Stimulated activated CD4-positive, alpha-beta T cell treated with anti-CD3 and anti-CD28 coated beads, Interleukin-4, amount 100 ng/mL, for 4 hours (primary cell): ENCODE measurements at regions not wholly inside any gene's neighbourhood (a gene's known extent, or its start where the extent isn't known, plus 50 kb on each side); places are given as distances from the start of the nearest gene placed in this dataset.
"Not testable (repeated sequence)": the region's sequence is repeated elsewhere in the genome, so short reads cannot be mapped to it uniquely, and the experiment has no call there.

Source experiments
- DNase-seq, 2 experiments: peaks; one replicate each; pipeline ENCODE4 v3.0.0-alpha.2; 2020

DNA sequence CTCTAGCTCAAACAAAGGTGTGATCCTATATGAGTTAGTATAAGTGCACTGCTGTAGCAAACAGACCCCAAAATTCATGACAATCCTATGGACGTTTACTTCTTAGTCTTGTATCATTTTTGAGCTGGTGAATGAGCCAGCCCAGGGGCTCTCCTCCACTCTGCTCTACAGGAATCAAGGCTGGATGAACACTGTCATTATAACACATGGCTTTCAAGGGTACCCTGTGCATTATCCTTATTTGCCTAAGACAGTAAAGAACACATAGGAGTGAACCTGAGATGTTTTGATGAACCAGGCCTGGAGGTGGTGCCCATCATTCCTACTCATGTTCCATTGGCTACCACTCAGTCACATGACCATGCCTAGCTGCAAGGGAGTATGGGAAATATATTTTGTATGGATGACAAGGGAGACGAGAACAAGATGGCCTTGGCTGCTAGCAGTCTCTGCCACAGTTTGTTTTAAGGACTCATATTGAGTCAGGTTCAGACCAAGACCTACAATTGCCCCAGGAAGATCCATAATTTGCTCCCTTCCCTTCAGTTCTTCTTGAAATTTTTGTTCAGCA, 107.4 kb upstream of the HES1 start:
- DNase-seq, result no peak

DNA sequence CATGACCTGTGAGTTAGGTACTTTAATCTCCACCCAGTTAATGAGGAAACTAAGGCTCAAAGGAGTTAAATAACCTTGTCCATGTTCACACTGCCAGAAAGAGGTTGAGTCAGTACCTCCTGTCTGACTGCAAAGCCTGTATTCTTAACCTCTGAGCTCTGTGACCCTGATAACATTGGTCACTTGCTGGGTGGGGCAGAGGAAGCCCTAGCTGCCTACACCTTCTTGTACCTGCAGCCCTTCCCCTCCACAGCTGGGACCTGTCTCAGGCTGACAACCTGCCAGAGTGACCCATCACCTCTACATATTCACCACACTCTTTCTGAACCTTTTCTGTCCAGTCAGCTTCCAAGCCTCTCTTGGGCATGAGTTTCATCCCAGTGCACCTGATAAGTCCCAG, 106.1 kb upstream of the HES1 start:
- no peak for DNase-seq

DNA sequence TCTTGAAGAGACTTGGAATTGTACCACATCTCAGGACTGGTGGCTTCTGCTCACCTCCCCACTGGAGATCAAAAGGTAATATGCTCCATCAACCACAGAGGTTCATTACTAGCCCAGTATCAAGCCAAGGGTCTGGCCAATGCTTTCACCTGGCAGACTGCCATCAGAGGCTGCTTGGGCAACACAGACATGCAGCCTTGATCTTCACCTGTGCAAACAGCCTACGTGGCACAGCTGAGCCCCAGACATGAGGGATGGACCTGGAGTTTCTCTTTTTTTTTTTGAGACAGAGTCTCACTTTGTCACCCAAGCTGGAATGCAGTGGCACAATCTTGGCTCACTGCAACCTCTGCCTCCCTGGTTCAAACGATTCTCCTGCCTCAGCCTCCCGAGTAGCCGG, 105.6 kb upstream of the HES1 start:
- no peak for DNase-seq

DNA sequence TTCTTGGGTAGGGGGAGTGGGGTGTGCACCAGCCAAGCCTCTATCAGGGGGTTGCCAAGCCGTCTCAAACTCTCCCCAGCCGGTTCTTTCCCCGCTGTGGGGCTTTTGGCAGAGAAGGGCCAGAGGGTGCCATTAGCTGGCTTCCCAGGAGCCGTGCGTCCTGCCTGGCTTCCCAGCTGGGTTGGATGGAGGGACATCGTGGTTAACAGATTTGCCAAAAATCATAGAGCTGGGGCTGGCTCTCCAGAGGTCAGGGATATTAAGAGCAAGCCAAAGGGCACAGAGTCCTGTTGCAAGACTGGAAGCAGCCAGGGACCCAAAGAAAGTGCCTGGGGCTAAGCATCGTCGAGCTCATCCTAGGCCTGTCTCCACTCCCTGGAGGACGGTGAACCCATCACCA, 104.6 kb upstream of the HES1 start:
- DNase-seq, result no peak

DNA sequence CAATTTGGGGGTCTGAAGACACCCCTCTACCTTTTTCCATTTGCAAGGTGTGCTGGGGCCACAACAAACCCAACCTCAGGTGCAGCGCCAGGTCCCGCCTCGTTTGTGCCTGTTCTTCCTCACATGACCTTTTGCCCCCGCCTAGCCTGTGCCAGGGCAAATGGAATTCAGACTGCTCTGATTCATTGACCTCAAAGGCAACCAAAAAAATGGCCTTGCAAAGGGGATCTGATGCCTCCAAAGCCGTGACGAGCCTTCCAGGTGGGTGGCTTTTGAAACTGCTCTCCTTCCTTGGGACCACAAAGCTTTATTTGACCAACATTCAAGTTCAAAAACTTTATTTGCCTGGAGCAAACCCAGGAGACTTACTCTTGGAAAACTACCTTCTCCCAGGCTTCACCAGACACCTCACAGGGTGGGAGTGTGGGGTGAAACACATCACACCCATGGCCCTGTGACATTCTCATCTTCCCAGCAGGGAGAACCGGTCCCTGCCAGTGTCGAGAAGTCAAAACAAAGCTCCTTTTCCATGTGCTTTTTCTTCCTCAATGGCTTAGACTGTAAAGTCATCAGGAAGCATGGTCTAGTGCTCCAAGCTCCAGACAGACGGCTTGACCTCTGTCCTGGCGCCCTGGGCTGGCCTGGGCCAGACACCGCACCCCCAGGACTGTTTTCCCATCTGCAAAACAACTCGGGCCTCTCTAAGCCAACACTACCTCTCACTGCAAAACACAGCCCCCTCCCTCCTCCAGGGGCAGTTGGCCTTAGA, 103.9 kb upstream of the HES1 start:
- DNase-seq, result no peak

DNA sequence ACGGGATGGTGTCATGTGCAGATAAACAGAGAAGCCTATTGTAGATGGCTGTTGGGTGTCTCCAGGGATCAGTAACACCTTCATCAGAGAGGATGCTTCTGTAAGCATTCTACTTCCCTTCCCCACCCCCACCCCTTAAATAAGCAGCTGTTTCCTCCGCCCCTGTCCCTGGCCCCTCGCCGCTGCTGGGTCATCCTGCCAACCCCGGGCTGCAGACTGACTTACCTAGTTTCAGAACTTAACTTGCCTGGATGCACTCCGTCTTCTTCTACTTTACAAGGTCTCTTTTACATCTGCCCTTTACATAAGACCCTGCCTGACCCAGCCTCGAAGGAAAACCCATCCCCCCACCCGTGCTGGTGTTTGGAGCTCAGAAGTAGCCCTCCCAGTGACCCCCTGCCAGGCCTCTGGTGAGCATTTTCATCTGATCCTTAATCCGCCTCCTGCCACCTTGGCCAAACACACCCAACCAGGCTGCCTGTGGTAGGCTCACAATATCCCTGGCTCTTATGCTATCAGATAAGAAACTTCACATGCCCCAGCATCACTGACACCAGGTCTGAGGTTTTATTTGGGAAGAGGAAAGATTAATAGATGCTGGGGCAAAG, 103.0 kb upstream of the HES1 start:
- DNase-seq, result no peak

DNA sequence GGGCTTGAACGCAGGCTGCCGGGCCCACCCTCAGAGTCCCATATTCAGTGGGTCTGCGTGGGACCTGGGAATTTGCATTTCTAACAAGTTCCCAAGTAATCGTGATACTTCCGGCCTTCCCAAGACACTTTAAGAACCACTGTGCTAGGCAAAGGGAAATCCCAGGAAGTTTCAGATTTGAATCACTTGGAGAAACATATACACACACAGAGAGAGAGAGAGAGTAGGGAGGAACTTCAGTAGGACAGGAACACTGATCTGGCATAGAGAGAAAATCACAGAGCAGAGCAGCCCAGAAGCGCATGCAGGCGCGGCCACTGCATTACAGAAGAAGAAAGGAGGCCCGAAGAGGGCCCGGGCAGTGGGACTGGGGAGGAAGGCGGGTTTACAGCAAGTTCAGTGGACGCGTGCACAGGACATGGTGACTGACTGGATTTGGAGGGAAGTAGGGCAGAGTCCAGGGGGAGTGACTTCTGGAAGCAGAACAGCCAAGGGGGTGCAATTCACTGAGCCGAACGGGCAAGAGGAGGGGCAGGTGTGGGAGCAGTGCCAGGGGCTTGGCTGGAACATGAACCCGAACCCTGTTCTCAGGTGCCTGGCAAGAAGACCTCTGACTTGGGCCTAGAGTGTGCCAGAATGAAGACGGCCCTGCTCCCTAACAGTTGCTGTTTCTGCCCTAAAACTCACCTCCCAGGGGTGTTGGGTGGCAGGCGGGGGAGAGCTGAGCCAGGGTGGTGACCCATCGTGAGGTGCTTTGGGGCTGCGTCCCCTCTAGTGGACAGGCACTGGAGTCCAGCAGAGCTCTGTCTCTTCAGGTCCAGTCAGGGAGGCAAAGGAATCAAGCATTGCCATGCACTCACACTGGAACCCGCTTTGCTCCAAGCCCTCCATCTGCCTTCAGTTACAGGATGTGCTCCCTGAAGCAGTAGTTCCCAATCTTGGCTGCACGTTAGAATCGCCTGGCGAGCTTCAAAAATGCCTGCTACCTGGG, 101.3 kb upstream of the HES1 start:
- DNase-seq, result no peak

DNA sequence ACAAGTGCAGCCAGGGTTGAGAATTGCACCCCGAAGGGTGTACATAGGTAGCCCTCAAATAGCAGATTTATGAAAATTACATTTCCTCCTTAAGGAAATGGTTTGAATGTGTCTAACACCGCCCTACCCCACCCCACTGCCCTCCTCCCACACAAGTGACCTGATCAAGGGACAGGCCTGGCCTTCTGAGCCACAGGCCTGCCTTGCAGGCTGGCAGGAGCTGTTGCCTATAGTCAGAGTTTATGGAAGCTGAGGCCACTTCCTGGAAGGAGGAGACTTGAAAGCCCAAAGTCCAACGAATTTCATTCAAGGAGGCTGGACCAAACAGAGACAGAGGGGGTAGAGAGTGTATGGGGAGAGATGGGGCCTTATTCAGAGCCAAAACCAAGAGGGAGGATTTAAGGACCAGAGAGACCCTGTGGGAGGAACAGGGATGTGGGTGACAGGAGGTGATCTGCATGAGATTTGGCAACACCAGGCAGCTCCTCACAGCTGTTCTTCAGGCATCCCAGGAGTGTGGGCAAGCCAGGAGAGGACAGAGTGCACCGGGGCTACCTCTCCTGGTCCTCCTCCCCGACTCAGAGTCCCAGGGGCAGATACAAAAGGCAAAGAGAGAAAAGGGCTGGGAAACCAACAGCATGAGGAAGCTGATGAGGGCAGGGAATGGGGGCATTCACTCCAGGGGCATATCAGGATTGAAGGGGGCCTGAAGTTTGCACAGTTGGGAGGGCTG, 100.4 kb upstream of the HES1 start:
- no peak for DNase-seq

DNA sequence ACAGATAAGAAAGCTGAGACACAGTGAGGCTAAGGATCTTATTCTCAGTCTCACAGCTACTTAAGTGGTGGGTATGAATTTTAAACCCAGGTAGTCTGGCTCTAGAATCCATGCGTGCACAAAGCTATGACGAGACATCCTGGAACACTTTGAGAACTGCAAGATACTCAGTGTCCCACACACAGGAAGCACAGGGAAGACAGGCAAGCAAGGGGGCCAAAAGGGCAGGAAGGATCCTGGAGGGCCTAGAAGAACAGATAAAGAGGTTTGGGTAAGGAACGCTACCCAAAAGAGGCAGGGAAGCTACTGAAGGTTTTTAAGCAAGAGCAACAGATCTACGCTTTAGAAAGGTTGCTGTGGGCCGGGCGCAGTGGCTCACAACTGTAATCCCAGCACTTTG, 99.1 kb upstream of the HES1 start:
- DNase-seq, result no peak

DNA sequence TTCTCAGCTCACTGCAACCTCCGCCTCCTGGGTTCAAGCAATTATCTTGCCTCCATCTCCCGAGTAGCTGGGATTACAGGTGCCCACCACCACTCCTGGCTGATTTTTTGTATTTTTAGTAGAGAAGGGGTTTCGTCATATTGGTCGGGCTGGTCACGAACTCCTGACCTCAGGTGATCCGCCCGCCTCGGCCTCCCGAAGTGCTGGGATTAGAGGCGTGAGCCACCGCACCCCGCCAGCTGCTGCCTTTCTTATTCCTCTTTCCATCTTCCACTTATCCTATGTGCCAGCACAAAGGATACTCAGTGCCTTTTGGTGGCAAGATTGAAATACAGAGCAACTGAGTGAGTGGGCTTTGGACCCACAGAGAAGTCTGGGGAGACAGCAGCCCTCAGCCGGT, 97.6 kb upstream of the HES1 start:
- not testable (repeated sequence) for DNase-seq

DNA sequence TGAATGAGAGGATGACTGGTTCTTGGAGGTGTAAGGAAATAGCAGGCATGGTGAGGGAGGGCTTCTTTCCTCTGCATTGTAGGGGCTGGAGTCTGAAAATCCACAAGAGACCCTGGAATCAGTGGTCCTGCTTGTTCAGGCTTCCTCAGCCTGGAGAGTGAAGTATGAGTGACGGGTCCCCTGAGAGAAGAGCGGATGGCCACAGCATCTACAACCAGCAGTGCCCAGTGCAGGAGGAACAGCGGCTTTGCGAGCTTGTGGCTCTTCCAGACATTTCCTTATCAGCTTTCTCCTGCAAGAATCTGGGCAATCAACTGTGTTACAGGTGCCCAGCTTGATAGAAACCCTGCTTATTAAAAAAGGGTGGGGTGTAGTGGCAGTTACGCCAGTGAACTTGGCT, 97.0 kb upstream of the HES1 start:
- no peak for DNase-seq

DNA sequence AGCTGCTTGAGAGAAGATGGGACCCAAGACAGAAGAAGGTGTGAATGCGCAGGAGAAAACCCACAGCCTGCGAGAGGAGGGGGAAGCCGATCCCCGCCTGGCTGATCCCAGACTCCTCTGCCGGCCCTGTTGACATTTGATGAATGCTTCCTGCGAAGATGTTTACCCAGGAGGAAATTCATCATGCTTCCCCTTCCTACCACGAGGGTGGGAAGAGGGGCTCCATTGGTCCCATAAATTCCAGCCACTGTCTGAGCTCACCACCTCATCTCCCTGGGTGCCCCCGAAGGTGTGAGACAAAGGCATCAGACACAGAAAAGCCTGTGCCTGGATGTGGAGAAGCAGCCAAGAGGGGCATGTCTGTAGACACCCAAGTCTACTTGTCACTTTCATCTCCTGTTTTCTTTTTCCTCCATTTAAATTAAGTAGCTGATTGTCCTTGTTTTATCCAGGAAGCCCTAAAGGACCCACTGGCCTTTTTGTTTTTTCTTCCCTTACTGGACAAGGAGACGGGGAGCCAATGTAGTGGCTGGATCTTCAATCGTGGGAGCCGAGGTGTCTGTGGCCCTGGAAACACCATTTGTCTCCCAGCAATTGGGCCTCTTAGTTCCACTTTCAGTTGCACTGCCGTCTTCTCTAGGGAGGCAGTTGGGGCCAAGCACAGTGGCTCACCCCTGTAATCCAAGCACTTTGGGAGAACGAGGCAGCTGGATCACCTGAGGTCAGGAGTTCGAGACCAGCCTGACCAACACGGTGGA, 95.3 kb upstream of the HES1 start:
- no peak for DNase-seq

DNA sequence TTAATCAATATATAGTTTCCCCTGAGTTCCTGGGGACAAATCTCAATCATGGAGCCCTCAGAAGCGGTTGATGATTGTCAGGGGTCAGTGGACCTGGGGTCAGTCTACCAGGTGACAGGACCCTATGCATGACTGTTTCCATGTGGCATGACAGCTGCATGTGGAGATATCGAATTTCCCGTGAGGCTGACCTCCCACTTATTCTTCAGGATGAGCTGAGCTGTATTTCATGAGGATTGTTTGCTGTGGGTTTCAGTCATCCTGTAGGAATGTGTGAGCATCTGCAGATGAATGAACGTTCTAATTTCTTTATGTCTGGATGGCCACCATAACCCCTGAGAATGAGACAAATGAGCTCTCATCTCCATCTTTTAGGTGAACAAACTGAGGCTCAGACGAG, 93.0 kb upstream of the HES1 start:
- DNase-seq, result no peak

DNA sequence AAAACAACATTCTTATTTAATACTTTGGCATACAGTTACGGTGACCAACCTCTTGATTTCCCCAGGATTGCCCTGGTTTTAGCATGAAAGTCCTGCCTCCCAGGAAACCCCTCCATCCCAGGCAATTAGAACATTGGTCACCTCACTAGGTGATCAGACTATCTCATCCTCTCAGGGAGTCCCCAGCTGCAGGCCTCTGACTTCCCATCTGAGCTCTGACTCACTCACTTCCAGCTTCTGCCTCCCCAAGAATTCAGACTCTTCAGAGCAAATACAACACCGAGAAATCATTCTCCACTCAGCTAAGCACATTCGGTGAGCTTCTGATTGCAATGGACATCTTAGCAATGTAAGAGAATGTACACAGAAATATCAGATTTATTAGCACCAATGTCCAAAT, 92.4 kb upstream of the HES1 start:
- DNase-seq, result no peak

DNA sequence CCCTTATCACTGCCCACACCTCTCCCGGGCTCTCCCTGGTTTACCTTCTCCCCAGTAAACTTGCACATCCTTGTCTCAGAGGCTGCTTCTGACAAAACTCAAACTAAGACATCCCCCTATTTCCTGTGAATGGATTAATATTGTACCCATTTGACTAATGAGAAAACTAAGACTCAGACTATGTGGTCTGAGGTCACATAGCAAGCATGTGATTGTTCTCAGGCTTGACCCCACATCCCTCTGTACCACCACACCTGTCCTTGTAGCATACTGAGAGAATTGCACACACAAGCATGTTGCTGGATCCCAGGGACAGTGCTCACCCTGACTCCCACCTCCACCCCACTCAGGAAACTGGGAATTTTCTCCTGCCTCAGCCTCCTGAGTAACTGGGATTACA, 90.7 kb upstream of the HES1 start:
- no peak for DNase-seq

DNA sequence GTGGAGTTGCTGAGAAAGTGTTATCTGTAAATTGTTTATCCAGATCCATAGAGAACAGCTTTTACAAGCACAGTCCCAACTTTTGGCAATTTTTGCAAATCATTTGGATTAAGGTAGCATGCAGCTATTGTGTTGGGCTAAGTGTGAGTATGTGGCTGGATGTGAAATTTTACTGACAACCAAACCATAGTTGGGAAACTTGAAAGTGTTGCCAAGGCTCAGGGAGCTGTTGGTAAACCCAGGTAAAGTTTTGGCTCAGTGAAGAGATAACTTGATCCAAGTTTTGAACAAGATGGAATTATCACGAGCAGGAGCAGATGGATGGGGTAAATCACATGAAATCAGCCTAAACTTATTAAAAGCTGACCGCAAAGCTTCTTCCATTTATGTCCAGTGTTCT, 90.0 kb upstream of the HES1 start:
- DNase-seq, result no peak

DNA sequence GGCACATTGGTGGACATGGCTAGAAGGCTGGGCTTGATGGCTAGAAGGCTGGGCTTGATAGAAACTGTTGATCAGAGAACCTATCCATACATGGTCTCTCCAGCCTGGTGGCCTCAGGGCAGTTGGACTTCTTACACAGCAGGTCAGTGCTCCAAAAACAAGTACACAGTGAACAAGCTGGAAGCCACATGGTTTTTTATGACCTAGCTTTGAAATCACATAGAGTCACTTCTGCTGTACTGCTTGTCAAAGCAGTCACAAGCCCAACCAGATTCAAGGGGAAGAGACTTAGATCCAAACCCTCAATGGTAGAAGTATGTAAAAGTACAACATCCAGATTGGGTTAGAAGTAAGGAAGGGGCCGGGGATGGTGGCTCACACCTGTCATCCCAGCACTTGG, 89.4 kb upstream of the HES1 start:
- DNase-seq, result no peak

DNA sequence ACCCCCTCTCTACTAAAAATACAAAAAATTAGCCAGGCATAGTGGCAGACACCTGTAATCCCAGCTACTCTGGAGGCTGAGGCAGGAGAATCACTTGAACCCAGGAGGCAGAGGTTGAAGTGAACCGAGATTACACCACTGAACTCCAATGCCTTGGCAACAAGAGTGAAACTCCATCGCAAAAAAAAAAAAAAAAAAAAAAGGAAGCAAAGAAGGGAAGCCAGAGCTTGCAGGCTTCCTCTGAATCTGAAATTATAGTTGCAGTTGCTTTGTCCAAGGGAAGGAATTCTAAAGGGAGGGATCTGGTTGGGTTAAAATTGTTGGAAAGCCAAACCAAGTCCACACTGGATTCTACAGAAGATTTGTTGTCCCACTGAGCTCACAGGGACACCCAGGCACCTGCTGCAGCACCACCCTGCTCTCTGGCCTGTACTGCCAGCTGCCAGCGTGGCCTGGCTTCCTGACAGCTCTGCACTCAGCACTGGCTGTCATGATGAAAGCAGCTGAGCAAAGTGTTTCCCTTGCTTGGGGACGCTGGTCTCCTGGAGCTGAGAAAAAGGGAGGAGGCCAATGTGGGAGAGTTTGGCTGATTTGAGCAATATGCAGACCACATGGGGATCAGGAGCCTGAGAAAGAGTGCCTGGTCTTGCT, 88.8 kb upstream of the HES1 start:
- DNase-seq, result no peak

DNA sequence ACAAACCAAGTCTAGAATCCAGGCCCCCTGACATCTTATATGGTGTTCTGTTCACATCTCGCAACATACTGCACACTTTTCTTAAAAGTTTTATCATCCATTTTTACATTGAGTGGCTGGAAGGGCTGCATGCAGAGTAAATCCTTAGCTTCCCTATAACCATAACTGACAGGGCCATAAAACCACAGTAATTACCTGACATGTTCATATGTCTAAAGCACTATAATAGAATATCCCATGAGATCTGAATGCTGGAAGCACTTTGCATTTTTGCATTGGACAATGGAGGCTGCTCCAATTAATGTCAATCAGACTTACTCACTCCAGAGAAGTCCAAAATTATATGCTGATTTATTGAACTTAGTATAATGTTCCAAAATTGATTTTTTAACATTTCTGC, 86.6 kb upstream of the HES1 start:
- no peak for DNase-seq

DNA sequence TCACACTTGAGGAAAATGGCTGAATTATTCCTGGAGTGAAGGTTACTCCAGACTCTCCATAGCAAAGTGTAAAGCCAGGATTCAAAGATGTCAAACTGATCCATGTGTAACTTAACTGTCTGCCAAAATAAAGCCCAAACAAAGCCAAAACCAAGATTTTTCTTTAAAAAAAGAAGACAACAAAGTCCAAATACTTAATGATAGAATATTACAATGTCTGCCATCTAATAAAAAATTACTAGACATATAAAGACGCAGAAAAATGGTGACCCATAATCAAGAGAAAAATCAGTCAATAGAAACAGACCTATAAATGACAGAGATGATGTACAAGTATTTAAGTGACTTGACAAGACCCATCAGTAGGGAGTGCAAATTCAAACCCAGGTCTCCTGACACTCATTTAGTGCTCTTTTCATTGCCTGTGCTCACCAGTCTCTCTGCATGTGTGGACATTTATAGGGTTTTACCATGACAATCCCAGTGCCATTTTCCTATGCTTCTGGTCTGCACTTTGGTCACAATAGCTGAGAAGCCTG, 85.1 kb upstream of the HES1 start:
- DNase-seq, result no peak
